ENCODE measurements at regions not wholly inside any gene's neighbourhood (a gene's known extent, or its start where the extent isn't known, plus 50 kb on each side); places are given as distances from the start of the nearest gene placed in this dataset.

GRCh38 chr6:137560184-137560563, 66.0 kb upstream of the OLIG3 start:
- no peak for TF ChIP-seq EZH2 (IDR thresholded peaks at IDR 0.05; ENCODE audit: borderline replicate concordance, low read length)
- TF ChIP-seq CTCF (IDR thresholded peaks at IDR 0.05; ENCODE audit: low read length) = no peak

Data from OCI-LY1 (cell line).